HG02943 (cell line): ENCODE measurements at regions not wholly inside any gene's neighbourhood (a gene's known extent, or its start where the extent isn't known, plus 50 kb on each side); places are given as distances from the start of the nearest gene placed in this dataset.

ENCODE experiments used
- ATAC-seq: cut with Tn5 transposase; IDR thresholded peaks from one replicate; pipeline ENCODE4 v1.9.1; 2021; ENCODE audit warnings: mild to moderate bottlenecking, low read depth, moderate library complexity; ENCODE audit not compliant: unreplicated experiment

DNA sequence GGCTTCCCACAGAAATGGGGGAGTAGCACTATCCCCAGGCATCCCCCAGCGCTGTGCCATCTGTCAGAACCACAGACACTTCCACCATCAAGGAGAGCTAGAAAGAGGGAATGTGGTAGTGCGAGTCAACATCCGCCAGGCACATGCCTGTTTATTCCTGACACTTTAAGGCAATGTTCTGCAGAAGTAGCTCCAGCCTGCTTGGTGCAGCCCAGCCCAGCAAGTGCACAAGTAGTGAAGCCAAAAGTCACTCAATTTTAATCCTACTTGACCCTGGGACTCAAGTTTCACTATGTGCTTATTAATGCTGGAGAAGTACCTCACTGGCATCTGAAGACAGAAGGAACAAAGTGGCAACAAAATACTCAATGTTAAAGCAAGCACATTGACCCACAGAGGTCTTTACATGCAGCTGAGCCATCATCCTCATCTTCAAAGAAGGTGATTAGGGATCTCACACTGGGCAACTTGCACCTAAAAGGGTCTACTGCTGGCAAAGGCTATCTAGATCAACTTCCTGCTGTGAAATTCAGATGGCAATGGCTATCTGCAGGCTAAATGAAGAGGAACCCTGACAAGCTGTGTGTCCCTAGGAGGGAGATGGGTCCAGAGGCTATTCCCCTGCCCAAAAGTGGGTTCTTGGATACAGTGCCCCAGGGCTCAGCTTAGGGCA, 61.4 kb upstream of the CLDN18 start:
- ATAC-seq, result no peak

DNA sequence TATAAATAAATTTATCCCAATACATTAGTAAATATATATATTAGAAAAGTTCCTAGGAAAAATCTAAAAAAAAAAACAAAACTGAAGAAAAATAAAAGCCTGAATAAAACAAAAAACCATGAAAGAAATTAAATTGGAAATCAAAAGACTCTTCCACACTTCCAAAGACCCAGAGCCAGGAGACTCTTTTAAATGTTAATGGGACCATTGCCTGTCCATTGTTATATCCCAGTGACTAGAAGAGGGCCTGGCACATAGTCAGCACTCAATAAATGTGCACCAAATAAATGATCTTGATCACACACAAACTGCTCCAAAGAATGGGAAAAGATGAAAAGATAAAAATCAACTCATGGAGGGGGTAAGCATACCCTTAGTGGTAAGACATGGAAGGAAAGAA, 51.3 kb upstream of the CLDN18 start:
- ATAC-seq, result no peak
